ENCODE measurements at regions not wholly inside any gene's neighbourhood (a gene's known extent, or its start where the extent isn't known, plus 50 kb on each side); places are given as distances from the start of the nearest gene placed in this dataset.

- no peak for TF ChIP-seq ZNF274 (IDR thresholded peaks at IDR 0.05; ENCODE audit: low read depth, low read length)
- H3K4me3 ChIP-seq (ENCODE audit: low read length) = no peak overlapping the region
Measured at GRCh38 chr12:75935539-75936242, 95.9 kb downstream of the PHLDA1 start.

GRCh38 chr12:75933101-75933500 is 98.5 kb downstream of the PHLDA1 start:
- H3K4me3 ChIP-seq (ENCODE audit: low read length) = no peak overlapping the region
- TF ChIP-seq ZNF274 (IDR thresholded peaks at IDR 0.05; ENCODE audit: low read depth, low read length) = no peak

GRCh38 chr12:75932241-75932640 is 99.3 kb downstream of the PHLDA1 start:
- TF ChIP-seq ZNF274 (IDR thresholded peaks at IDR 0.05; ENCODE audit: low read depth, low read length) = no peak
- H3K4me3 ChIP-seq (ENCODE audit: low read length) = no peak overlapping the region

- H3K4me3 ChIP-seq (ENCODE audit: low read length) = no peak overlapping the region
- no peak for TF ChIP-seq ZNF274 (IDR thresholded peaks at IDR 0.05; ENCODE audit: low read depth, low read length)
Measured at GRCh38 chr12:75923964-75924666, 107.5 kb downstream of the PHLDA1 start.

GRCh38 chr12:75922944-75923642 is 108.5 kb downstream of the PHLDA1 start:
- no peak overlapping the region for H3K4me3 ChIP-seq (ENCODE audit: low read length)
- TF ChIP-seq ZNF274 (IDR thresholded peaks at IDR 0.05; ENCODE audit: low read depth, low read length) = no peak

GRCh38 chr12:75921622-75922289 is 109.8 kb downstream of the PHLDA1 start:
- no peak overlapping the region for H3K4me3 ChIP-seq (ENCODE audit: low read length)
- TF ChIP-seq ZNF274 (IDR thresholded peaks at IDR 0.05; ENCODE audit: low read depth, low read length) = no peak

GRCh38 chr12:75917715-75918114 is 113.9 kb downstream of the PHLDA1 start:
- TF ChIP-seq ZNF274 (IDR thresholded peaks at IDR 0.05; ENCODE audit: low read depth, low read length) = no peak

GRCh38 chr12:75917083-75917482 is 114.5 kb downstream of the PHLDA1 start:
- H3K4me3 ChIP-seq (ENCODE audit: low read length) = no peak overlapping the region
- TF ChIP-seq ZNF274 (IDR thresholded peaks at IDR 0.05; ENCODE audit: low read depth, low read length) = no peak

More at GRCh38 chr12:75917715-75918114, 113.9 kb downstream of the PHLDA1 start:
- H3K4me3 ChIP-seq (ENCODE audit: low read length) = no peak overlapping the region

GRCh38 chr12:75913502-75914351 is 117.8 kb downstream of the PHLDA1 start:
- H3K4me3 ChIP-seq (ENCODE audit: low read length) = no peak overlapping the region
- TF ChIP-seq ZNF274 (IDR thresholded peaks at IDR 0.05; ENCODE audit: low read depth, low read length) = no peak

- H3K4me3 ChIP-seq (ENCODE audit: low read length) = no peak overlapping the region
- TF ChIP-seq ZNF274 (IDR thresholded peaks at IDR 0.05; ENCODE audit: low read depth, low read length) = no peak
Measured at GRCh38 chr12:75909714-75910656, 121.6 kb downstream of the PHLDA1 start.

GRCh38 chr12:75908961-75909605 is 122.5 kb downstream of the PHLDA1 start:
- no peak overlapping the region for H3K4me3 ChIP-seq (ENCODE audit: low read length)
- no peak for TF ChIP-seq ZNF274 (IDR thresholded peaks at IDR 0.05; ENCODE audit: low read depth, low read length)

- TF ChIP-seq ZNF274 (IDR thresholded peaks at IDR 0.05; ENCODE audit: low read depth, low read length) = no peak
- no peak overlapping the region for H3K4me3 ChIP-seq (ENCODE audit: low read length)
Measured at GRCh38 chr12:75905922-75906321, 125.7 kb downstream of the PHLDA1 start.

Data from GM08714 (cell line).